IPS-NIHi7 (cell line): ENCODE measurements at regions not wholly inside any gene's neighbourhood (a gene's known extent, or its start where the extent isn't known, plus 50 kb on each side); places are given as distances from the start of the nearest gene placed in this dataset.
A peak's percentile ranks its signal among the peaks of the same experiment; 100 is the strongest.
"Not testable (repeated sequence)": the region's sequence is repeated elsewhere in the genome, so short reads cannot be mapped to it uniquely, and the experiment has no call there.

Experiments
- DNase-seq: peaks from one replicate; pipeline ENCODE4 v3.0.0; 2012; ENCODE audit warnings: mixed read lengths; ENCODE audit errors: extremely low spot score

DNA sequence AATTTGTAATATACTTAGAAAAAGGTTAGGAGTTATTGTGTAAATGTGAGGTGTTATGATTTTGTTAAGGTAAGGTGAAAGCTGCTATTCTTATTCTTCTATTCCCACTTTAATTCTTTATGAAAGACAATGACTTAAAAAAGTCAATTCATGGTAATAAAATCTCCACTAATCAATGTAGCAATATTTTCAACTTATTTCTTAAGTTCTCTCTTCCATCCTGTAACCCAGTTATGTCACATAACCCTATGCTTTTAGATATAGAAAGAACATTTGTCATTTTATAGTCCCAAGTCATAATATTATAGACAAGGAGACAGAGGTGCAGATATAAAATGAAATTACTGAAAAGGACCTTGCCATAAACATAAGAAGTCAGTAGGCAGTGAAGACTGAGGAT, 157.9 kb upstream of the SLC7A11 start:
- no peak for DNase-seq

DNA sequence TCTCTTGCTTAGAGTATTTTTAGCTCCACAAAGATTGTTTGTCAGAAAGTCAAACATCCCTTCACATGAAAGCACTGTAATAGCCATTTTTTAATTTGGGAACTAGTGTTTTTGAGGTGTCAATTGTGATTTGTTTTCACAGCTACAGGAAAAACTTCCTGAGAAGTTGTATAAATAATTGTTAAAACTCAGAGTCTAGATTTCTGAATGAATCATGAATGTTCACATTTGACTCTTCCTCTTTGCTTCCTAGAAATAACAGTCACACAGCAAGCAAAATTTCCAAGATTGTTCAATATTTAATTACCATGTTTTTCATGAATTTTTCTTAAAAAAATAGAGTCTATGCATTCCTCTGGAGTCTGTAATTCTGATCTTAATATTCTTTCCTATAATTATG, 156.9 kb upstream of the SLC7A11 start:
- DNase-seq: no peak

DNA sequence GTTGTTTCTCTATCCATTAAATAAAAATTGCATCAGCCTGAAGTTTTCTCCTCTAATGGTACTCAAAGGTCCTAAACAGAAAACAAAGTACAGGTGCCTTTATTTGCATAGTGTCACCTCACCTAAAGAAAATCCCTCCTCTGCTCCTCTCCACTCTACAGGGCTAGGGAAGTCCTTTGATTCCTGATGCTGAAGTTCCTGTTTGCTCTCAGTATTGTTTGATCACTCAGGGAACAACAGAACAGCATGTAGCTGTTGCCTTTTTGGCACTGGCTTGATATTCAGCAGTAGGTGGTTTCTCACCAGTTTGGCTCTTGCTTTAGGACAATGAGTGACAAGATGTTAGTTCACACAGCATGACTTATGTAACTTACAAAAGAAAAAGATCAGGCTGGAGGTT, 156.2 kb upstream of the SLC7A11 start:
- DNase-seq: peak; percentile 55

DNA sequence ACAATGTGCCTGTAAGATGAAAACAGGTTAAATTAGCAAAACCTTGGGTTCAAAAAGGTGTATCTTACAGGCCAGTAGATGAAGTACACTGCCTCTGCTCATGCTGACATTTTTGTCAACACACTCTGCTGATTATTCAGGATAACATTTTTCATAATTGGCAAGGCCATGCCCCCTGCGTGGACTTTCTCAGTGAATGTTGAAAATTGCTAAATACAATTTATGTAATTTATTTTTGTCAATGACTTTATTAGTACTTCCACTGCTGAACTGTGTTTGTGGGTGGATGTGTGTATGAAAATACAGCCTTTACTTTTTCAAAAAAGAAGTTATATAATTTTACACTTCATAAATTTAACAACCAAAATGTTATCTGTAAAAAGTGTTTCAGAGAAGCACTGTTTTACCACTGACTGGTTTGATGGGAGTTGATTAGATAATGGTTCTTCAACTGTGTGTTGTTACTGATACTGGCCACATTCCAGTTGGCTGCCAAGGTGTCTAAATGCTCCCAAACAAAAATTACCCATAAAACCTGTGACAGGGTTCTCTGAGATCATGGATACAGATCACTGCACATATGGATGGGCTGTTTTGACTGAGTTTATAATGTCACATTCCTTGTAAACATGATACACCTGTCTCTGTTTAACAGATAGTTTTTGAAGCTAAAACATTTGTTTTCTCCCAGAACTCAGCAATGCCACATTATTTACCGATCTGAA, 151.9 kb upstream of the SLC7A11 start:
- DNase-seq: no peak

DNA sequence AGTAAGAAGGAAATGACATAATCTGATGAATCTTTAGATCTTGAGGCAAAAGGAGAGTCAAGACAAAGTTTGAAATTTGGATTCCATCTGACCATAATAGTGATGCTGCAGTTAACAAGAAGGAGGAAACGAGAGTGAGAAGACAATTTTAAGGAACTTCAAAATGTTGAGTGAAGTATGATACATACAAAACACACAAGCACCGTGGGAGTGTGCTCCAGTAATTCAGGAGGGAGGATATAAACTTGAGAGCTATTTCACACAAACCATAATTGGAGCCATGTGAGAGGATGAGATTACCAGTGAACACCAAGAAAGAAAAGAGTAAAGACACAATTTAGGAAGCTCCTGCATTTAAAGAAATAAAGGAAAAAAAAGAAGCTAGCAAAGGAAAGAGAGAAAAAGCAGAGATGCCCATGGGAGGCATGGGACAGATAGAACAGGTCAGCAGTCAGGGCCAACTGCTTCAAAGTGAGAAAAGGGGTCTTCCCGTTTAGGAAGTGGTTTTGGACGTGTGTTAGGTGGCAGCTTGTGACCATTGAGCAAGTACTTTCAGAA, 150.7 kb upstream of the SLC7A11 start:
- no peak for DNase-seq

DNA sequence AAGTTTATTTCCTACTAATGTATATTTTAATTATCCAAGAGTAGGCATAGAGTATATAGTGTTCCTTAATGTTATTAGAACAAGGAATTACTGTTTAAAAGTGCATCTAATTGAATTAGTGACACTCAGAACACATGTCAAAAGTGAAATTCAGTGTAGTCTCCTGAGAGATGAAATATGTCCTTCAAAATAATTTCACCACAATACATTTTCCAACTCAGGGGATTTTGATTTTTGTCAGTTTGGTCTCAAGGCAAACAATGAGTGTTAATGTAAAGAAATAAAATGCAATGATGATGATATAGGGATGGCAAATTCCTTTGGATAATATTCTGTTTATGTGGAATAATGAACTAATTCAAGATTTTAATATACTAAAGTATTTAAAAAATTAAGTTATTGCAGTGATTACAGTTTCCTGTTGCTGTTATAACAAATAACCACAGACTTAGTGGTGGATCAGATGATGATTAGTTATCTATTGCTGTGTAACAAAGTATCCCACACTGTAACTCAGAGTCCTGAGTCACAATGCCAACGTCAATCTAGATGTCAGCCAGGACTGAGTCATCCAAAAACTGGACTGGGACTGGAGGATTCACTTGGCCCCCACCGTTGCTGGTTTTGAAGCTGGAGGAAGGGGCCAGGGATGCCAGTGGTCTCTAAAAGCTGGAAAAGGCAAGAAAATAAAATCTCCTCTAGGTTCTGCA, 148.0 kb upstream of the SLC7A11 start:
- no peak for DNase-seq

DNA sequence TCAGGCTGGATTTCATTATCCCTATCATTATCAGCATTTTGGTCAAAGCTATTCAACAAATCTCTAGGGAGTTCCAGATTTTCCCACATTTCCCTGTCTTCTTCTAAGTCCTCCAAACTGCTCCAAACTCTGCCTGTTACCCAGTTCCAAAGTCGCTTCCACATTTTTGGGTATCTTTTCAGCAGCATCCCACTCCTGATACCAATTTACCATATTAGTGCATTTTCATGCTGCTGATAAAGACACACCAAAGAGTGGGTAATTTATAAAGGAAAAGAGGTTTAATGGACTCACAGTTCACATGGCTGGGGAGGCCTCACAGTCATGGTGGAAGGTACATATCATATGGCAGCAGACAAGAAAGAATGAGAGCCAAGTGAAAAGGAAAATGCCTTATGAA, 132.8 kb upstream of the SLC7A11 start:
- DNase-seq: no peak

DNA sequence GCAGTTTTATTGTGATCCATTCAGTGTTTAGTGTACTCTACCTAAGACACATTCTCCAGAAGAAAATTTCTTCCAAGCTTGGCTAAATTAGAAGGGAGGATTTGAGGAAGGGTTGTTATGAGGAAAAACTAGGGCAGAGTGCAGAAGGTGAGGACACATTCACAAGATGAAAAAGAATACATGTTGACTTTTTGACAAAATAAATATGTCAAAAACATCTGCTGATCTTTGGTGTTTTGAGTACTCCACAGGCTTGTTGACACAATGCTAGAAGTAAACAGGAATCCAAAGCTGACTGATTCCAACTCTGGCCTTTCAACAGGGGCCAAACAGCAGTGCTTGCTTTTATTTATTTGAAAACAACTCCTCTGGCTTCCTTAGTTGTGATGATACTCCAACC, 125.8 kb upstream of the SLC7A11 start:
- DNase-seq: no peak

DNA sequence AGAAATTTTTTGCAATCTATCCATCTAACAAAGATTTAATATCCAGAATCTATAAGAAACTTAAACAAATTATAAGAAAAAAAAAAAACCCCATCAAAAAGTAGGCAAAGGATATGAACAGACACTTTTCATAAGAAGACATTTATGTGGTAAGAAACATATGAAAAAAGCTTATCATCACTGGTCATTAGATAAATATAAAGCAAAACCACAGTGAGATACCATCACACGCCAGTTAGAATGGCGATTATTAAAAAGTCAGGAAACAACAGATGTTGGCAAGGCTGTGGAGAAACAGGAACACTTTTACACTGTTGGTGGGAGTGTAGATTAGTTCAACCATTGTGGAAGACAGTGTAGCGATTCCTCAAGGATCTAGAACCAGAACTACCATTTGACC, 110.3 kb upstream of the SLC7A11 start:
- not testable (repeated sequence) for DNase-seq

DNA sequence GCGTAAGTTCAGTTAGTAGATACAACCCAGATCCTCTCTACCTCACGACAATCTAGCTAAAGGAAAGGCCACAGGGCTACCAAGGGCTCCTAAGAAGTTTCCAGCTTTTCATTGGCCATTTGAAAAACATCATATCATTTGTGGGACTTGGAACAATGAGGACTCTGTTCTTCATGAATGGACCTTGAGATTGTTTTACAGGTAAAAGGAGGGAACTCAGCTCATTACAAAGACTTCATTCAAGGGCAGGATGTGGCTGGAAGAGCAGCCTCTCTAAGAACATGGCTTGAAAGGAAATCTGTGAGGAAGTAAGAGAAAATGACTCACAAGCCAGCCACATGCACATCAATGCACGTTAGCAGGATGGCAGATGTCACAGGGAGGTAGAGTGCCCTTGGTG, 105.9 kb upstream of the SLC7A11 start:
- DNase-seq: no peak

DNA sequence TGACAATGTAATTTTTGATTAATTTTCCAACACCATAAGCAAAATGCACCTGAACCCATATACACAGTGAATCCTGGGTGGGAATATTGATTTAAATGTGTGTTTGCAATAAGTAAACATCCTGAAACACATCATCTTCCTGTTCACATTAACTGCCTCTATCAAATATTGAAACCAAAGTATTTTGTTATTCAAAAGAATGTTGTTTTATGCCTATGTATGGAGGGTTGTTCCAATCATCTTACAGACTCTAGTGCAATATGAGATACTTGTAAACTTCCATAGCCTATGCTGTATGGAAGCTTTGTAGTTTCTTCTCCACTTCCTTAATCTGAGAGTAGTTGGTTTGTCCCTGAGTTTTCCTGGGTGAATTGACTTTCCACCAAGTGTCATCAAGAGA, 105.4 kb upstream of the SLC7A11 start:
- DNase-seq: no peak

DNA sequence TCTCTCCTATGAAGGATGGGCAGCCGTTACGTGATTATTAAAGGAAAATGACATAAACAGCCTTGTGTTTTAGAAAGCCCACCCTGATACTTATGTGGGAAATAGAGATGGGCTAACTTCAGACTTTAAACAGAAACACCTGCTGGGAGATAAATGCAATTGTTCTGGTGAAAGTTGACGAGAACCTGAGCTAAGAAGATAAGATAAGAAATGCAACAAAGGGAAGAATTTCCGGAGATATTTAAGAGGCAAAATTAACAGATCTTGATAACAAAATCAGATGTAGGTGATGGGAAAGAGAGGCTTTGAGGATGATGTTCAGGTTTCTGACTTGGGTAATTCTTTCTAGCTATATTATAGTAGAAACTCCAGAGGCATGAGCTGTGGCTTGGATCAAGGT, 102.7 kb upstream of the SLC7A11 start:
- DNase-seq: no peak

DNA sequence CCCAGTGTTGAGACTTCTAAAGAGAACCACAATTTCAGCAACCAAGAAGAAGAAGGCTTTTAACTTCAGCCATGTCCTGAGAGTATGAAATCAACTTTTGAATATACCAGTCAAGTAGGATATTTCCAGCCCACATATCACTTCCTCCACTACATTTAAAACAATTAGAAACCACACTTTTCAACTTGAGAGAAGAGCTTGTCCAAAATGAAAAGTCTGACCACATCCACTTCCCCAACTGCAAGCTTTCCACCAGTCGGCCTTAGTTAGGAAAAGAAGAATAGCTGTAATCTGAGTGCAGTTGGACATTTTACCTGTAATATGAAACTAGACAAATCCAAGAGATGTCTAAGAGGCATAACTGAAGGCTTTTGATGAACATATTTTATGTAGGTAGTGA, 101.9 kb upstream of the SLC7A11 start:
- no peak for DNase-seq

DNA sequence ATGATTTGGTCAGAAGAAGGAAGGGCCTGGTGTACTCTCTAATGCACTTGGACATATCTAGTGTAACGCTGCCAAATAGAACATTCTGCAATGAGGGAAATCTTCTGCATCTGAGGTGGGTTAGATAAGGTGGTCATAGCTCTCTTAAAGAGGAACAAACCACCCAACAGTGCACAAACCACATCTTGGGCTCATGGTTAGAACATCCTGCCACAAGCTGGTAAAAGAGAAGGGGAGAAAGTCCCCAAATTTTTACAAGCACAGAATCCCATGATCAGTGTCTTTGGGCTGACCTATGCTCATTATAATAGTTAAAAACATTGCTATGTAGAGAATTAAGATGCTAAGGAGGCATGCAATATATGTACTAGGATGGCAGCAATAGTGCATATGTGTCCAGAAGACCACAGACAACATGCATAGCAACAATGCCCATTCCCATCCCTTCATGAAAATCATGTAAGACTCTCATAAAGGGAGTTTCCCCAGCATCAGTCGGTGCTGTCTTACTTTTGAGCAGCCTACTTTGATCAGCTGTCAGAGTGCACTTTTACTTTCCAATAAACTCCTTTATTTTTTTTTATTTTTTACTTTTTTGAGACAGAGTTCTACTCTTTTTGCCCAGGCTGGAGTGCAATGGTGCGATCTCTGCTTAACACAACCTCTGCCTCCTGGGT, 99.7 kb upstream of the SLC7A11 start:
- DNase-seq: no peak

DNA sequence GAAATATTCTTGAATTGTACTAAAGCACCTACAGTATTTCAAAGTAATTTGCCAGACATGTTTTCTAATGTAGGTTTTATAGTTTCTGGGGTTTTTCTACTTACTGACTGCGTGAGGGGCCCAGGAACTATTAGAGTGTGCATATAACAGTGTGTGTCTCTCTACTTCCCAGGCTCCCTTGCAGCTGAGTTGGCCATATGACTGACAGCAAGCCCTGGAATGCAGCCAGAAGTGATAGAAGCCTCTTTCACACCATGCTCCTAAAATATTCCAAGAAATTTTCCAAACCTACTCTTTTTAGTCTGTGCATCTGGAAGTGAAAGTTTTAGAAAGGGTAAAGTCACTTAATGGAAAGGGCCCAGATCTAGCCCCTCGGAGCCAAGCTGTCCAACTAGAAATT, 96.7 kb upstream of the SLC7A11 start:
- DNase-seq: no peak

DNA sequence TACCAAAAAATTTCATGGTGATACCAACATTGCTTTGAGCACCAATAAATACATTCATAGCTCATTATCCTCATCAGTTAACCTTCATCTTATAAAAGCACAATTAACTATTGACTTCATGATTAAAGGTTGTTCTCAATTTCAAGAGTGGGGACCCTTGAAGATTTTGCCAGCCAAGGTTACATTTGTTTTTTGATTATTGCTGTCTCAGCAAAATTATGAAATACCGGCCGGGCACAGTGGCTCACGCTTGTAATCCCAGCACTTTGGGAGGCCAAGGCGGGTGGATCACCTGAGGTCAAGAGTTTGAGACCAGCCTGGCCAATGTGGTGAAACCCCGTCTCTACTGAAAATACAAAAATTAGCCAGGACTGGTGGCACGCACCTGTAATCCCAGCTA, 96.1 kb upstream of the SLC7A11 start:
- not testable (repeated sequence) for DNase-seq

DNA sequence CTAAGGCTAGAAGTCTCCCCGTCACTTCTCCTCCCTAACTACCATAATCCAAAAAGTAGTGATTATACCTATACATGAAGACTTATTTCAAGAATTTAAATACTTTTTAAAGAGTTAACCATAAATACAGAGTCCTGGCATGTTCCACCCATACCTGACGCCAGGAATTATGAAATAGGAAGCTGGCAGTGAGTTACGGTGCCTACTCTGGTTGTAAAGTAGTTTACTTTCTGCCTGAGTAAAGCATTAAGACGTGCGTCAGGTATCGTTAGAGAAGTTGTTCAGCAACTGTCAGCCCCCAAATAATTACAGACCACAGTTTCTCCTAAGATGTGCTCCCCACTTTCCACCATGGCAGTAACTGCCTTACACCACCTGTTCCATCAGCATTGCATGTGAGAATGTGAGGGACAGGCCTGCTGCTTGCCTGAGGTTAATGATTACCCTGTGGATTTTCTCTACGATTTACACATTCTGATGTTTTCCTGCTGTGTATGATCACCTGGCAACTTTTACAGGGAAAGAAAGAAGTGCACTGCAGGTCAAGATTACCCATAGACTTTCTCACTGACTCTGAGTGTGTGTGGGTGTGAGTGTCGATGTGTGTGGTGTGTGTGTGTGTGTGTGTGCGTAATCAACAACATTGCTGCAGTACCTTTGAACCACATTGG, 92.3 kb upstream of the SLC7A11 start:
- no peak for DNase-seq

DNA sequence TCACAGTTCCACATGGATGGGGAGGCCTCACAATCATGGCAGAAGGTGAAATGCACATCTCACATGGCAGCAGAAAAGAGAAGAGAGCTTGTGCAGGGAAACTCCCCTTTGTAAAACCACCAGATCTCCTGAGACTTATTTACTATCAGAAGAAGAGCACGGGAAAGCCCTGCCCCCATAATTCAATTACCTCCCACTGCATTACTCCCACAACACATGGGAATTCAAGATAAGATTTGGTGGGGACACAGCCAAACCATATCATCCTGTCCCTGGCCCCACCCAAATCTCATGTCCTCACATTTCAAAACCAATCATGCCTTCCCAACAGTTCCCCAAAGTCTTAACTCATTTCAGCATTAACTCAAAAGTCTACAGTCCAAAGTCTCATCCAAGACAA, 90.3 kb upstream of the SLC7A11 start:
- not testable (repeated sequence) for DNase-seq

DNA sequence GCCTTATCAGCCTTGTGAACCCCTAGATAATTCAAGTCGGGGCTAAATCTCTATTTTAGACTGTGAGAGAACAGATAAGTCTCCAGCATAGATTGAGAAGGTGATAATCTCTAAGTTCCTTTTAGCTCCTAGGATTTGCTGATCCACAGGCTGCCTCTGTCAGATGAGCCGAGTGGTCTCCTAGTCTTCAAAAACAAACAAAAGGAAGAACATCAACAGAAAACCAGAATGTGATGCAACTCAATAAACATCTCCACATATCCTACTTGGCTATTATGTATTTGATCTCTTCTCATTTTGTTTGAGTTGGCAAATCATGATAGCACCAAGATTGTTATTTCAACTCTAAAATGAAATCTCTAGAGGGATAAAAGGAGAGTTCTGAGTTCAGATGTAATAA, 88.4 kb upstream of the SLC7A11 start:
- DNase-seq: no peak

DNA sequence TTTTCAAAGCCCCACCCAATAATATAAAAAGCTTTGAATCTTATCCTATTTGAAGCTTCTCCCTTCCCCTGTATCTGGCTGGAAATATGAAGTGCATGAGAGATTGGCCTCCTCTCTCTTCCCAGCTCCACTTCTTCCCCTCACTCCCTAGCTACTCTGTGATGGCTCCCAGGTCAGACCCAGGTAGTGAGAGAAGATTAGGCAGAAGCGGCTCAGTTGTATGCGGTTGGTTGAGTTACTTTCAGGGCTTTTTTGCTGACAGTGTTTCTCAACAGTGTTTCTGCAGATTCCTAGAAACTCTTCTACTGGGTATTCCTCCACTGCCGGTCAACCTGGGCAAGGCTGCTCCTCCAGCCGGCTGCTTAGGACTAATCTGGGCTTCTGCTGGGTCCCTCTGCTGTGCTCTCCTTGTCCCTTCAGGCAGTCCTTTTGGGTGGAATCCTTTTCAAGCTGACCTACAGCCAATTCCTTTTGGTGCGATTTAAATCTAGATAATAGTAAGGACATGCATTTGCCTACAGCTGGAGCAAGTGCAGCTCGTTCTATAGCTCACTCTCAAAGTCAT, 87.4 kb upstream of the SLC7A11 start:
- no peak for DNase-seq

DNA sequence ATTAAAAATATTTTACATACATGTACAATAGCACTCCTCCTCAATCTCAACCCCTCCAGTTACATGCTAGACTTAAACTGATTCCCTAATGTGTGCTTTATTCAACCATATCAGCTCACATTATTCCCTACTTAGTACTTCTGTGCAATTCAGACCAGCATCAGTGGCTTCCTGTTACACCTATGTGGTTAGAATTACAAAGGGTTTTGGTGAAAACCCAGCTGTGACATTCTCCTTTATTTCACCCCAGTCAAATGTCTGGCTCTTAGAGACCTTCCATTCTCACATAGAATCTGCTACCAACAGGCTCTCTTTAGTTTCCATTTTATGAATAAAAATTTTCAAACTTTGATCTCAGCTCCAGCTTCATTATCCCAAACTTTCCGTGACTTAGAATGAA, 85.2 kb upstream of the SLC7A11 start:
- DNase-seq: no peak

DNA sequence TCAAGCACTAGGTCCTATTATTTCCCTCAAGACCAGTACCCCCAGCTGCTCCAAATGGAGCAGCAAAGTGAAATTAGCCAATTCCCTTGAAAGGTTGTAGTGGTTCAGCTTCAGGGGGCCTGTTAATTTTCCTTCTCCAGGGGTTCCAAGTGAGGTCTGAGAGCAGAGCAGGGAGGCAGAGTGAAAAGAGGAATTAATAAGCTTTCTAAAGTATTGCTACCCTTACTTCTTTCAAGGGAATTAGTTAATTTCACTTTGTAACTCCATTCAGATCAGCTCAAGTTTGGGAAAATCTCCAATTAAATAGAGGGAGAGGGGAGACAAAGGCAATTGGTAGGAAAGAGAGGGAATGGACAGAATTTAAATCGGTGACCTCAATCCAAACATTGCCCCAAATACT, 78.7 kb upstream of the SLC7A11 start:
- no peak for DNase-seq
